ENCODE measurements at regions not wholly inside any gene's neighbourhood (a gene's known extent, or its start where the extent isn't known, plus 50 kb on each side); places are given as distances from the start of the nearest gene placed in this dataset.
A peak's percentile ranks its signal among the peaks of the same experiment; 100 is the strongest.

DNA sequence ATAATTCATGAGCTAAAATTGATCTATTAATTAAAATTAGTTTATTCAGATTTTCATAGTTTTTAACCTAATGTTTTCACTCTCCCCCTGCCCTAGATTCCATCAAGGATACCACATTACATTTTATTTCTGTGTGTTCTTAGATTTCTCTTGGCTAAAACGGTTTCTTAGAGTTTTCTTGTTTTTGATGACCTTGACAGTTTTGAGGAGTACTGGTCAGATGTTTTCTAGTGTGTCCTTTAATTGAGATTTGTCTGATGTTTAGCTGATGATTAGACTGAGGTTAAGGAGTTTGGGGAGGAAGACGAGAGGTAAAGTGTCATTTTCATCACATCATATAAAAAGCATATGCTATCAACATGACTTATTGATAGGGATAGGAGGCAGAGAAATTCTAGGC is 475.9 kb downstream of the SQOR start:
- DNase-seq (ENCODE audit: low read depth): no peak

DNA sequence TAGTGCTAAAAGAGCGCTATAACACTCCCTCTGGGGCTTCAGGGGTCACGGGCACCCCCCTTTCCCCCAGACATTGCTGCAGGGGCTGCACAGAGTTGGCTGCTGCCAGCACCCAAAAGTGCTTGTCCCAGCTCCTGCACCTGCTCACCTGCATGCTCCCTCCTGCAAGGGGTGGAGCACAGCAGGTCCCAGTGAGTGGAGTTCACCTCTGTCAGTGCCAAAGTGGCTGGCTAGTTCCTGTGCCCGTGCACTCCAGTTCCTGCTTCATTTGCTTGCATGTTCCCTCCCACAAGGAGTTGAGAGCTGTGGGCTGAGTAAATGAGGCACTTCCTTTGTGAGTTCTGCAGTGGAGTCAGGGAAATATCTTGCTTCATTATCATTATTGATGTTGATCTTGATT is 476.9 kb downstream of the SQOR start:
- no peak for DNase-seq (ENCODE audit: low read depth)

DNA sequence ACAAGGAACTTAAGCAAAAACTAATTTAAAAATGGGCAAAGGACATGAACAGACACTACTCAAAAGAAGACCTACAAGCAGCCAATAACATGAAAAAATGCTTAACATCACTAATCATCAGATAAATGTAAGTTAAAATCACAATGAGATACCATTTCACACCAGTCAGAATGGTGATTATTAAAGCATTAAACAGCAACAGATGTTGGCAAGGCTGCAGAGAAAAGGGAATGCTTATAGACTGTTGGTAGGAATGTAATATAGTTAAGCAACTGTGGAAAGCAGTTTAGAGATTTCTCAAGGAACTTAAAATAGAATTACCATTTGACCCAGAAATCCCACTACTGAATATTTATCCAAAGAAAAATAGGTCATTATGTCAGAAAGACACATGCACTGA is 482.2 kb downstream of the SQOR start:
- no peak for DNase-seq (ENCODE audit: low read depth)

DNA sequence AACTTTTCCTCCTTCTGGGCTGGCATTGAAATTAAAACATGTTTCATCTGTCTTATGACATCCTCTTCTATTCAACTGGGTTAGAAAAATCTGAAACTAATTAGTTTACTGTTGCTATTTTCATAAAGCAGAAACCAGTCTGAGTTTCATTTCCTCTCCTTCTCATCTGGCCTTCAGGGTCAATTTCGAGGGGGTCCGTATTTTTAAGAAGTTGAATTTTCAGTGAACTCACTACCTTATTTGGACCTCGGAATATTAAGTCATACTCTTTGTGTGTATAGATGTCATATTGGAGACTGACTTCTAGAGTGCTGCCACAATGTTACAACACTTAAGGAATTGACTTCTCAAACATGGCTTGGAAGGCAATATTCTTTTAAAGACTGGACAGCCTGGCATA is 485.9 kb downstream of the SQOR start:
- no peak for DNase-seq (ENCODE audit: low read depth)

DNA sequence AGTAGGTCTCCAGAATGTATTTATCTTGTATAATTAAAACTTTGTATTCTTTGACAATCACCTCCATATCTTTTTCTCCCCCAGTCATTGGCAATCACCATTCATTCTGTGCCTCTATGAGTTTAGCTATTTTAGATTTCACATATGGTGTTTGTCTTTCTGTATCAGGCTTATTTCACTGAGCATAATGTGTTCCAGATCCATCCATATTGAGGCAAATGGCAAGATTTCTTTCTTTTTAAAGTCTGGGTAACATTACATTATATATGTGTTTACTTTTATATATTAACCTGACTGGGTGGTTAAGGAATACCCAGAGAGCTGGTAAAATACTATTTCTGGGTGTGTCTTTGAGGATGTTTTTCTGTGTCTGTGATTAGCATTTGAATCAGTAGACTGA is 486.6 kb downstream of the SQOR start:
- DNase-seq (ENCODE audit: low read depth): no peak

DNA sequence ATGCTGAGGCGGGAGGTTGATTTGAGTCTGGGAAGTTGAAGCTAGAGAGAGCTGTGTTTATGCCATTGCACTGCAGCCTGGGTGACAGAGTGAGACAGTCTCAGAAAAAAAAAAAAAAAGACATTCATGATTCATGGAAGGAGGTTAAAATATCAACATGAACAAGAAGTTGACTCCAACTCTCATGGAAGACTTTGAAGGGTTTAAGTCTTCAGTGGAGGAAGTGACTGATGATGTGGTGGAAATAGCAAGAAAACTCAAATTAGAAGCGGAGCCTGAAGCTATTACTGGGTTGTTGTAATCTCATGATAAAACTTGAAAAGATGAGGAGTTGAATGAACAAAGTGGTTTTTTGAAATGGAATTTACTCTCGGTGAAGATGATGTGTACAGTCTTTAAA is 491.8 kb downstream of the SQOR start:
- DNase-seq (ENCODE audit: low read depth): peak; percentile 13

DNA sequence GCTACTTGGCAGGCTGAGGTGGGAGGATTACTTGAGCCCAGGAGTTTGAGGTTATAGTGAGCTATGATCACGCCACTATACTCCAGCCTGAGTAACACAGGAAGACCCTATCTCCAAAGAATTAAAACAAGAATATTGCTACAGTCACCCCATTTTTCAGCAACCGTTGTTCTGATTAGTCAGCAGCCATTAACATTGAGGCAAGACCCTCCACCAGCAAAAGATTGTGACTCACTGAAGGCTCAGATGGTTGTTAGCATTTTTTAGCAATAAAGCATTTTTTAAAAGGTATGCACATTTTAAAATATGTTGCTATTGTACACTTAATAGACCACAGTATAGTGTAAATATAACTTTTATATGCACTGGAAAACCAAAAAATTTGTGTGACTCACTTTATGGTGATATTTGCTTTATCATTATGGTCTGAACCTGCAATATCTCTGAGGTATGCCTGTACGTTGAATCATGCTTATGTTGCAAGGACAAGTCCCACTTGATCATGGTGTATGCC is 492.6 kb downstream of the SQOR start:
- no peak for DNase-seq (ENCODE audit: low read depth)

DNA sequence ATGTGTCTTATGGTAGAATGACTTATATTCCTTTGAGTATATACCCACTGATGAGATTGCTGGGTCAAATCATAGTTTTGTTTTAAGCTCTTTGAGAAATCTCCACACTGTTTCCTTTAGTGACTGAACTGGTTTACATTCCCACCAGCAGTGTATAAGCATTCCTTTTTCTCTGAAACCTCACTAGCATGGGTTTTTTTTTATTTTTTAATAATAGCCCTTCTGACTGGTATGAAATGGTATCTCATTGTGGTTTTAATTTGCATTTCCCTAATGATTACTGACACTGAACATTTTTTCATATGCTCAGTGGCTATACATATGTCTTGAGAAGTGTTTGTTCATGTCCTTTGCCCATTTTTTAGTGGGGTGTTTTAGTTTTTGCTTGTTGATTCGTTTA is 494.3 kb downstream of the SQOR start:
- DNase-seq (ENCODE audit: low read depth): no peak

DNA sequence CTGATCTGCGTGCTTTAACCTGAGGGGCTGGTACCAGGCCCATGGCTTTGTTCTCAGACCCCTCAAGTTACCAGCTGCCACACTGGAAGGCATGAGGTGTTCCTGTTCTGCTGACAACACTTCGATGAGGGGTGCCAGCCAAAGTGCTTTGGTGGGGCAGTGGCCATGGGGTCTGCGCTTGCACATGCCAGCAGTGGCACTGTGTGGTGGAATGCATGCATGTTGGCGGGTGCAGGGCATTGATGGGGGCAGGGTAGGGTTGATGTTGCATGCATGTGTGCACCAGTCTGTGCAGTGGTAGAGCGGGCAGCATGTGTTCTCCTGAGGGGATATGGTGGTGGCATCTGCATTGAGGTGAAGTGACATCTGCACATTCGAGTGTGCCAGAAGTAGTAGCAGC is 497.0 kb downstream of the SQOR start:
- no peak for DNase-seq (ENCODE audit: low read depth)

DNA sequence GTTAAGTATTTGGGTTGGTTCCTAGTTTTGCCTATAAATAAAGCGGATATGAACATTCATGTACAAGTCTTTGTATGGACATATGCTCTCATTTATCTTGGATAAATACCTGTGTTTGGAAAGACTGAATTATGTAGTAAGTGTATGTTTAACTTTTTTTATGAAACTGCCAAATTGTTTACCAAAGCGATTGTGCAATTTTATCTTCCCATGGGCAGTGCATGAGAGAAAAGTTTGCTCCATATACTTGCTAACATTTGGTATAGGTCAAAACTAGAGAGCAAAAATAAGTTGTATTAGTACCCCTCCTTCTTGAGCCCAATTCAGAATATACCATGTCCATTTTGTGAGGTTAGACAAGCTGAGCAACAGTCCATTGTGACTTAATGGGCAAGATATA is 502.6 kb downstream of the SQOR start:
- DNase-seq (ENCODE audit: low read depth): no peak

DNA sequence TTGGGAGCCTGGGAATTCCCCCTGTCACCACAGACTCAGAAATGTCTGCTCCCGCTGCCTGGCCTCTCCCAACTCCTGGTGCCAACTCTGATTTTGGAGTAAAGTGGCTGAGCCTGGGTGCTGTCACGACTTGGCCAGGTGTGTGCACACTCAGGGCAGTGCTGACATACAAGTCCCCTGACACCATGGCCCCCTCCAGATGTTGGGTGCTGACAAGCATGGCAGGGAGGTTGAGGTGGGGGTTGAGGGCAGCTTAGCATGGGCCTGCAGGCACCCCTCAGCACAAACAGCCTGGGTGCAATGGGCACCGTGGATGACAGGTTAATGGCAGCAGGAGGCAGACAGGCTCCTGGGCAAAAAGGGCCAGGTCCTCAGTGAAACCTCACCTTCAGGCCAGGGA is 511.2 kb downstream of the SQOR start:
- no peak for DNase-seq (ENCODE audit: low read depth)

DNA sequence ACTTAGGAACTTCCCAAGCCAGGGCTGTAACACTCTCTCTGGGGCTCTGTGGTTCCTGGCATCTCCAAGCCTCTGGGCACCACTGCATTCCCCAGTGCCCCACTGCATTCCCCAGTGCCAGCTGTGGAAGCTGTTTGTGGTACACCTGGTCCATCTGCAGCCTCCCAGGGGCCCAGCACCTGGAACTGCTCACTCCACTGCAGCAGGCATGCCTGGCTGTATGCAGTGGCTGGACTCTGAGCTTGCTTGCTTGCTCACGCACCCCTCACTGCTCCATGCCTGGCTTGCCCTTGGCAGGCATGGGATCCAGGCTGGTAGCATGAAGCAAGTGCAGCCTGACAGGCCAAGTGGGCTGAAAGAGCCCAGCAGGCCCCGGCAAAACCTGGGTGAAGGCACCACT is 512.1 kb downstream of the SQOR start:
- DNase-seq (ENCODE audit: low read depth): no peak

DNA sequence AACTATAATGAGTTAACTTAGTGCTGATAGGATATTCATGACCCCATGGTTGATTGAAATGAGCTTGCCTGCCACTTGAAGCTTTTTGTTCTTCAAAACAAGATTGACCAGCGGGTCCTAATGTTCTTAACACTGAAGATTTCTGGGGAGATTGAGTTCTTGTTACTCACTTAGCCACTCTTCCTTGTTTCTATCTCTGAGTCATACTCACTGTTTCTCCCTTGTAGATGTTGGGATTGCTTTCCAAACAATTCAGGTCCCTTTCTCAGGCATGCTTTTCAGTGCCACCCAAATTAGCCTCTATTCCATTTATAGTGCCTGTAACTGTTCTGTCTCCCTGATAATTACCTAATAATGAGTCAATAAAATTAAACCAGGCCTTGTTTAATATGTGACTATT is 517.0 kb downstream of the SQOR start:
- no peak for DNase-seq (ENCODE audit: low read depth)

DNA sequence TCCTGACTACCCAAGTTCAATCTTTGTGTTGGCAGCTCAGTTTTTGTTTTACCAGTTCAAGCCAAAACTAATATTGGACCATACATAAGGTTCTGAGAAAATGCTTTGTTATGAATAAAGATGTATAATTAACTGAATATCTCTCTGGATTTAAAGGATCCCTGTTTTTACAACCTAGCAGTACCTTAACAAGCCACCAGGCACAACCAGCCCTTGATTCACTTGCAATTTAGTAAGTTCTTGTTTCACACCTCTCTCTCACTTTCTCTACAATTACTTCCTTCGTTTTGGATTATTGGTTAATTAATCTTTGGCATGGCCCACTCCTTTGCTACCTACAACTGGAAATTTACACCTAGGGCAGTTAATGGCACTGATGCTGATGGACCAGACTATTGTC is 531.9 kb downstream of the SQOR start:
- no peak for DNase-seq (ENCODE audit: low read depth)

DNA sequence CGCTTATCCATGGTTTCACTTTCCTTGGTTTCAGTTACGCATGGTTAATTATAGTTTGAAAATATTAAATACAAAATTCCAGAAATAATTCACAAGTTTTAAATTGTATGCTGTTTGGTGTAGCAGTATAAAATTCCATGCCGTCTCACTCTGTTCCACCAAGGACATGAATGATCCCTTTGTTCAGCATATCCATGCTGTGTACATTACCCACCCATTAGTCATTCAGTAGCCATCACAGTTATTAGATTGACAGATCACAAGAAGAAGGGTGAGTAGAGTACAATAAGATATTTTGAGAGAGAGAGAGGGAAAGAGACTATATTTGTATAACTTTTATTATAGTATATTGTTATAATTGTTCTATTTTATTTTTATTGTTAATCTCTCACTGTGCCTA is 535.5 kb downstream of the SQOR start:
- DNase-seq (ENCODE audit: low read depth): no peak

DNA sequence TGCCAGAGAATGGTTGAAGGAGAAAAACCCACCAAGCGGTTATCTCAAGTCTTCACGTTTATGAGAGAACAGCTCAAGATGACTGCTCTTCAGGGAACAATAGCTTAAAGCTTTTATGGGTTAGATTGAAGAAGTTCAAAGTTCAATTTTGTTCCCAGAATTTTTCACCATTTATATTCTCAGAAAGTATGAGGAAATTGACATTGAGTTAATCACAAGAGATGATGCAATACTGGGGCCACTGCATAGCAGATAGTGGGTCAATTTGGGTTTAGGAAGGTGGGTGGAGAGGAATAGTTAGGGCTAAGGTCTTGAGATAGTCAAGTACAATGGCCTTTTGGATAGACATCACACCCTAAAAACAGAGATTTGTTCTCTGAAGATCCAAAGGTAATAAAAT is 539.3 kb downstream of the SQOR start:
- no peak for DNase-seq (ENCODE audit: low read depth)

DNA sequence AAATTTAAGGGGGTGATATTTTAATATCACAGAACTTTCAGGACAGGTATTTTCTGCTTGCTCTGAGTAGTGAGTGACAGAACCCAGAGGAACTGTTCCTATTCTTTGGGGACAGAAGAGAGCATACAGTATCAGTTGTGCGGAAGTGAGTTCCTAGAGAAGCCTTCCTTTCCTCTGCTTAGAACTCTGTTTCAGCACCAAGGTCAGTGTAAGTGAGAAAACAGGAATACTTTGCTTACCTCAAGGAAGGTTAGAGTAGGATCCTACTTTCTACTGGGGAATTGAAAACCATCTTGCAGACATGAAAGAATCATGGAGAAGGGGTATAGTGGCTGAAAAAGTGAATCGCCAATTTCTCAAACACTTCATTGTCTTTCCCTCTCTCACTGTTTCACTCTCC is 542.4 kb downstream of the SQOR start:
- DNase-seq (ENCODE audit: low read depth): no peak

DNA sequence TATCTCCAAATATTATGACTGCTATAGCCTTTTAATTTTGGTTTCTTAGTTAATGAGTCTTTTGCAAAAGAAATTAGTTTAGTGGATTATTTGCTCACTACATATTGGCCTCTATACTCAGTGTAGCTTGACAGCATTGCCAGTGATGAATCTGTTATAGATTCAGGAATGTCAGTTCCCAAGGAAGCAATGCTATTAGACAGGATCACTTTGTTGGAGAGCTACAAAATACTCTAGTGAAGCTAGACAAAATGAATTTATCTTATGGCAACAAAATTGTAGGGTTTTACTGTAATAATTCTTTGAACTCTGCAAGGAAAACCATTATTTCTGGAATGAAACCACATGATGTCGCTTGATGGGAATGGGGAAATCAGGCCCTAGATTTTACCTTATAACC is 543.3 kb downstream of the SQOR start:
- DNase-seq (ENCODE audit: low read depth): no peak

DNA sequence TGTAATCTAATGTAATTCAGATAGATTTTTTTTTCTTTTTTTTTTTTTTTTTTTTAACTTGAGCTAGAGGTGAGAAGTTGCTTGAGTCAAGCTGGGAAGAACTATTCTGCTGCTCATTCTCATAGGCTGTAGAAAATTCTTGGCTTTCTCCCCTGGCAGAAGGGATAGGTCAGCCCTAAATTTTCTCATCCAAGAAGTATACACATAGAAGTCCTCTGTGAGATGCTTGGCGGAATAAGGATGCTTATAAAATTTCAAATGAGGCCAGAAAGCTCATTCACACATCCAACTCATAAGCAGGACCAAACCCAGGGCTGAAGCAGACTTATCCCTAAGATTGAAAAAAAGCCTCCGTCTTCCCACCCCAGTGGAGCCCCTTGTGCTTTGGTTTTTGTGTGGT is 572.5 kb downstream of the SQOR start:
- DNase-seq (ENCODE audit: low read depth): no peak

DNA sequence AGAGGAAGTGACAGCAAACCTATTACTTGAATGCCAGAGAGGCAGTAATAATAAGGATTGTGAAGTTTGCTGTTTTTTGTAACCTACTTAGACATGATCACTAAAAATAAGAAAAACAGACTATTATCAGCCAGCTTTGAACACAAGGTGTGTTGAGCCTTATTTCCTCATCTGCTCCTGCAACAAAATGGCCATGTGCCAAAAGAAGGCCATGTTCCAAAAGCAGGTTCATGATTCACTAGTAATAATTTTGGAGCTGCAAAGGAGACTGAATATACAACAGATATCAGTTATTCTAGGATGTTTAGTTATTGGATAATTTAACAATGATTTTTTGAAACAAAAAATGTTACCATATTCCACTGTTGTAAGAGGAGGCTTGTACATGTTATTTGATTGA is 578.7 kb downstream of the SQOR start:
- no peak for DNase-seq (ENCODE audit: low read depth)

DNA sequence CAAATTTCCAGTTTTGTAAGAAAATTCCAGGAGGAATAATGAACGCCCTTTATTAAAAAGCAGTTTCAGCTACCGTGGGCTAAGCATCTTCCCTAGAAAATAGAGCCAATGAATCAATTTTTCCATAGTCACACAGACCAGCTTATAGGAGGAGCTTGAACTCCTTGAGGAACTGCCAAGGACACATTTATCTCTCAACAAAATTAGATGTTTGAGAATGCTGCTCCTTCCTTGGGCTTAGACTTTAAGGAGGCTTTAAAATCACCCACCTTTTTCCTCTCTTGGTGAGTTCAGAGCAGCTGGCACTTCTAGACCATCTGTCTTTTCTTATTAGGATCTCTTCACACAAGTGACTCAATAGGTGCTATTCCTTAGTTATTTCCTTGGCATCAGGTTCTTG is 588.0 kb downstream of the SQOR start:
- no peak for DNase-seq (ENCODE audit: low read depth)

DNA sequence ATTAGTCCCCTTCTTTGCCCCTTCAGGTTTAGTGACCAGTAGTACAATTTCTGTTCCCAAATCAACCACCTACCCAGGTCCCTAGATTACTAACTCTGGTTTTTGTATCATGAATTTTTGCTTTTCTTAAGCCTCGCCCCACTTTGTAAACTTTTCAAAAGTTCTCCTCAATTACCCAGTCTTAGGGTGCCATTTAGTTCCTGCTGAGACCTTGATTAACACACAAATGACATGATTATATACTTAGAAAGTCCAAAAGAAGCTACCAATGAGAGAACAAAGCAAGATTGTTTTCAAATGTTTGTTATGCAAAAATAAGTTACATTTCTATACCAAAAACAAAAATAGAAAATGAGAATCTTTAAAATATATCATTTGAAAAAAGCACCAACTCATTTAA is 594.4 kb downstream of the SQOR start:
- DNase-seq (ENCODE audit: low read depth): no peak

DNA sequence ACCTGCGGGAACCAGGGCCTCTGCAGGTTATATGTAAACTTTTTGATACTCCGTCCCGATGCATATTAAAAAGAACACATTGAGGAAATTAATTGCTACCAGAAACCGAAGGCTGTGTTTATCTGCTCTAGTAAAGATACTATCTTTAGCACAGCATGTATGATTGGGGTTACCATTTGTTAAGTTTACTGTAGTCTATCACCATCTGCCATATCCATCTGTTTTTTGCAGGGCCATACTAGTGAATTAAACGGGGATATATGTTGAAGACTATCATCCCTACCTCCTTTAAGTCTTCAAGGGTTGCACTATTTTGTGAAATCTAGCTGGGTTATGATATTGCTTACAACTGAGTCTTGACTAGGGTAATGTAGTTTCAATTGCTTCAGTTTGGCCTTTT is 597.0 kb downstream of the SQOR start:
- no peak for DNase-seq (ENCODE audit: low read depth)

DNA sequence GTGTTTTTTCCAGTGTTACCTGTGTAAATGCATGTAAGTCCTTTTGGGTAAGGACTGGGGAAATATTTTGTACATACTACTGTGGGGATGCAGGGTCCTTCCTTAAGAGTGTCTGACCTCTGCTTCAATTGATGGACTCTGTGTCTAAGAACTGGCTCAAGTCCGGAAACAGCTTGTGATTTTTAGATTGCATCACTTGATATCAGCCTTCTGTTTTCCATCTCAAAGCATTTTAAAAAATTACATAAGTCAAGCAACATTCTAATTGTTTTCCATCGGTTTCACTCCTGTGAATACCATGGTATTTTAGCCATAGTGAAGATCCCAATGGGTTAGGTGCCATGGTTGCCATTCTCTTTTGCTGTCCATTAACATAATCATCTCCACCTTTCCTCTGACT is 597.6 kb downstream of the SQOR start:
- no peak for DNase-seq (ENCODE audit: low read depth)

DNA sequence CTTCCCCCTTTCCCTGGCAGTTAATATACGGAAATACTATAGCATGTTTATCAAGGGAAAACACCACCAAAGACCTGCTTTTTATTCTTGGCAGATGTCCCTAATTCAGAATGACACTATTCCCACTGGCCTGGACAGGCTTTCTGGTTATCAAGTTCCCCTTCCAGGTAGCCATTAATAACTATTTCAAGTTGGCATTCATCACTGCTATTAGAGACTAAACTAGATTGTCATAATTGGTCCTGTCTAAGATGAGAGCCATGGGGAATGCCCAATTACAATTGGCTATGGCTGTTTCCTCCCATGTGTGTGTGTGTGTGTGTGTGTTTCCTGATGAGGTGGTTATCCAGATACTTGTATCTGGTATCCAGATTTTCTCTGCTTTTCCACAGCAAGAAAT is 608.1 kb downstream of the SQOR start:
- no peak for DNase-seq (ENCODE audit: low read depth)

All from non-pigmented ciliary epithelial cell (primary cell).